Upper lobe of left lung (tissue), 4 donors: ENCODE measurements at regions not wholly inside any gene's neighbourhood (a gene's known extent, or its start where the extent isn't known, plus 50 kb on each side); places are given as distances from the start of the nearest gene placed in this dataset.

Source experiments
- CTCF ChIP-seq, 6 experiments: fragments of 450-650 bp in 4 of 6; fragments of 200-600 bp in 2 of 6; sonication (generic) in 2 of 6; IDR thresholded peaks; one replicate each; pipeline ENCODE4 v1.5.1; 2016 to 2019; ENCODE audit warnings: antibody characterized with exemption in 6 of 6
- POLR2A ChIP-seq, 4 donors: fragments of 450-650 bp; IDR thresholded peaks; one replicate each; pipeline ENCODE4 v1.5.1; 2016 to 2017; ENCODE audit warnings: antibody characterized with exemption in 4 of 4, mild to moderate bottlenecking in 2 of 4

GRCh38 chr12:75739912-75740311 lies 228.5 kb upstream of the KRR1 start:
- TF ChIP-seq CTCF (IDR thresholded peaks at IDR 0.05) = no peak
- TF ChIP-seq POLR2A (IDR thresholded peaks at IDR 0.05) = no peak
